HEK293T (cell line): ENCODE measurements at regions not wholly inside any gene's neighbourhood (a gene's known extent, or its start where the extent isn't known, plus 50 kb on each side); places are given as distances from the start of the nearest gene placed in this dataset.

Experiments
- CTCF ChIA-PET: fragments of 350-600 bp; formaldehyde crosslinking; extraction: SDS; loops from one replicate; lab custom pipeline; 2021; ENCODE audit warnings: antibody characterized with exemption, inconsistent platforms; lab: Yijun Ruan, JAX
- POLR2A ChIA-PET: fragments of 350-600 bp; formaldehyde crosslinking; extraction: SDS; loops from one replicate; lab custom pipeline; 2020; ENCODE audit warnings: antibody characterized with exemption, inconsistent platforms; lab: Yijun Ruan, JAX
- DNase-seq: peaks from one replicate; pipeline ENCODE4 v3.0.0; 2012; ENCODE audit warnings: mixed read lengths; ENCODE audit errors: extremely low spot score
- ARNT ChIP-seq: fragments of 450-650 bp; IDR thresholded peaks from 2 replicates; pipeline ENCODE4 v1.6.1; 2017; ENCODE audit warnings: mild to moderate bottlenecking
- BHLHE40 ChIP-seq: fragments of 450-650 bp; IDR thresholded peaks from 2 replicates; pipeline ENCODE4 v1.6.1; 2016; ENCODE audit warnings: mild to moderate bottlenecking, moderate library complexity, borderline replicate concordance
- CTBP1 ChIP-seq: fragments of 450-650 bp; IDR thresholded peaks from 2 replicates; pipeline ENCODE4 v1.6.1; 2016; ENCODE audit warnings: borderline replicate concordance
- ELF4 ChIP-seq: fragments of 450-650 bp; IDR thresholded peaks from 2 replicates; pipeline ENCODE4 v1.6.1; 2017; ENCODE audit warnings: antibody characterized with exemption
- FOXA1 ChIP-seq: fragments of 450-650 bp; IDR thresholded peaks from 2 replicates; pipeline ENCODE4 v1.6.1; 2016; ENCODE audit warnings: mild to moderate bottlenecking
- FOXK2 ChIP-seq: fragments of 450-650 bp; IDR thresholded peaks from 2 replicates; pipeline ENCODE4 v1.6.1; 2016; ENCODE audit warnings: mild to moderate bottlenecking
- FOXM1 ChIP-seq: fragments of 450-650 bp; IDR thresholded peaks from 2 replicates; pipeline ENCODE4 v1.6.1; 2017; ENCODE audit warnings: mild to moderate bottlenecking, borderline replicate concordance
- HDGF ChIP-seq: fragments of 450-650 bp; IDR thresholded peaks from 2 replicates; pipeline ENCODE4 v1.6.1; 2017; ENCODE audit warnings: antibody characterized with exemption, borderline replicate concordance
- L3MBTL2 ChIP-seq: fragments of 450-650 bp; conservative IDR thresholded peaks from 2 replicates; pipeline ENCODE4 v1.6.1; 2016; ENCODE audit warnings: mild to moderate bottlenecking
- LEF1 ChIP-seq: fragments of 450-650 bp; IDR thresholded peaks from 2 replicates; pipeline ENCODE4 v1.6.1; 2017; ENCODE audit warnings: mild to moderate bottlenecking, borderline replicate concordance
- NFRKB ChIP-seq: fragments of 450-650 bp; IDR thresholded peaks from 2 replicates; pipeline ENCODE4 v1.6.1; 2016; ENCODE audit warnings: mild to moderate bottlenecking, moderate library complexity
- SP1 ChIP-seq: fragments of 450-650 bp; IDR thresholded peaks from 2 replicates; pipeline ENCODE4 v1.6.1; 2017
- SUZ12 ChIP-seq: fragments of 450-650 bp; IDR thresholded peaks from 2 replicates; pipeline ENCODE4 v1.6.1; 2016; ENCODE audit warnings: mild to moderate bottlenecking
- TARDBP ChIP-seq: fragments of 450-650 bp; IDR thresholded peaks from 2 replicates; pipeline ENCODE4 v1.6.1; 2016
- ZNF384 ChIP-seq: fragments of 450-650 bp; IDR thresholded peaks from 2 replicates; pipeline ENCODE4 v1.6.1; 2016
- TF ChIP-seq, protein P1 (sequence below): fragments of 450-650 bp; IDR thresholded peaks from 2 replicates; pipeline ENCODE4 v1.6.1; 2016

DNA sequence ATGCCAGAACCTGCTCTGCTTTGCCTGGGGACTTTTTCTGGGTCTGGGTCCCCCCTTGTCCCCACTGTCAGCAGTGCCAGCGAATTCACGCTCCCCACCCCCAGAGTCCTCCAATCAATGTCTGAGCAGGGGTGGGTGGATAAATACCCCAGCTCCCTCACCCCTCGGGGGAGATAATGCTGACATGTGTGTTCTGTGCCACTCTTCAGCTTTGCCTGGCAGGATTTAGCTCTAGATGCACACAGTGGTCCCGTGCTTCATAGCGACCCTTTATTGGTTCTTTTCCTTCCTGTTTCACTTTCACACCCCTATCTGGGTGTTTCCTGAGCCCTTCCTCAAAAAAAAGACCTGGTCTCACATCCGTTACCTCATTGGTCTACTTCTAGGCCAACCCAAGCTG lies 277.0 kb downstream of the NPIPA8 start:
- POLR2A ChIA-PET = no interaction called here
- CTCF ChIA-PET = no interaction called here

GRCh38 chr16:18059089-18059488 lies 277.4 kb downstream of the NPIPA8 start:
- ChIA-PET POLR2A (no interaction called here), CTCF (interaction anchor here (0.6 kb wide), 1 partner anchor 518 kb away, joined by 3 read pairs; no protein-coding TSS in a partner anchor)
- TF ChIP-seq HDGF (no peak), BHLHE40 (no peak), ZNF384 (no peak), SP1 (no peak), SUZ12 (no peak), FOXA1 (no peak), ELF4 (no peak), CTBP1 (no peak), LEF1 (no peak), NFRKB (no peak), FOXM1 (no peak), L3MBTL2 (no peak), TARDBP (no peak), ARNT (no peak), FOXK2 (no peak)
- TF ChIP-seq, protein P1, sequence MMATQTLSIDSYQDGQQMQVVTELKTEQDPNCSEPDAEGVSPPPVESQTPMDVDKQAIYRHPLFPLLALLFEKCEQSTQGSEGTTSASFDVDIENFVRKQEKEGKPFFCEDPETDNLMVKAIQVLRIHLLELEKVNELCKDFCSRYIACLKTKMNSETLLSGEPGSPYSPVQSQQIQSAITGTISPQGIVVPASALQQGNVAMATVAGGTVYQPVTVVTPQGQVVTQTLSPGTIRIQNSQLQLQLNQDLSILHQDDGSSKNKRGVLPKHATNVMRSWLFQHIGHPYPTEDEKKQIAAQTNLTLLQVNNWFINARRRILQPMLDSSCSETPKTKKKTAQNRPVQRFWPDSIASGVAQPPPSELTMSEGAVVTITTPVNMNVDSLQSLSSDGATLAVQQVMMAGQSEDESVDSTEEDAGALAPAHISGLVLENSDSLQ = no peak
- no peak for DNase-seq

More for the DNA sequence above, 277.0 kb downstream of the NPIPA8 start:
- DNase-seq = no peak
- no peak for TF ChIP-seq BHLHE40
- TF ChIP-seq, protein P1 = no peak
- no peak for TF ChIP-seq ARNT
- no peak for TF ChIP-seq FOXM1
- TF ChIP-seq LEF1 = no peak
- TF ChIP-seq SUZ12 = no peak
- TF ChIP-seq FOXA1 = no peak
- TF ChIP-seq NFRKB = no peak
- TF ChIP-seq CTBP1 = no peak
- no peak for TF ChIP-seq FOXK2
- TF ChIP-seq ZNF384 = no peak
- no peak for TF ChIP-seq ELF4
- TF ChIP-seq L3MBTL2 = no peak

DNA sequence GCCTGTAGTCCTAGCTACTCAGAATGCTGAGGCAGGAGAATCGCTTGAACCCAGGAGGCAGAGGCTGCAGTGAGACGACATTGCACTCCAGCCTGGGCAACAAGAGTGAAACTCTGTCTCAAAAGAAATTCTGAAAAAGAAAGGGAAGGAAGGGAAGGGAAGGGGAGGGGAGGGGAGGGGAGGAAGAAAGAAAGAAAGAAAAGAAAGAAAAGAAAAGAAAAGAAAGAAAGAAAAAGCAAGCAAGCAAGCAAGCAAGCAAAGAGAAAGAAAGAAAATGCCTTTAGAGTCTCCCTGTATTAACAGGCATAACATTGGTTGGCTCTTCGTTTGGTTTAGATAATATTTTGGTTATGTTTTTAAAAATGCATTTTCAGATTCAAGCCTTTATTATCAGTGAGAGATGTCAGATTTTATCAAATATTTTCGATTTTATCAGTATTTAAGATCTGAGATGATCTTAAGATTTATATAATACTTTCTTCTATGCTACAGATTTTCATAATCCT lies 281.1 kb downstream of the NPIPA8 start:
- no peak for DNase-seq
- POLR2A ChIA-PET = no interaction called here
- TF ChIP-seq ELF4 = no peak
- no peak for TF ChIP-seq L3MBTL2
- no peak for TF ChIP-seq ARNT
- TF ChIP-seq FOXK2 = no peak
- no peak for TF ChIP-seq SUZ12
- TF ChIP-seq FOXA1 = no peak
- TF ChIP-seq BHLHE40 = no peak
- TF ChIP-seq LEF1 = no peak
- no peak for TF ChIP-seq CTBP1
- TF ChIP-seq ZNF384 = no peak
- TF ChIP-seq, protein P1 = no peak
- TF ChIP-seq NFRKB = no peak
- no peak for TF ChIP-seq TARDBP
- no peak for TF ChIP-seq SP1
- no peak for TF ChIP-seq FOXM1
- CTCF ChIA-PET = no interaction called here

GRCh38 chr16:18050777-18051176 lies 285.8 kb downstream of the NPIPA8 start:
- POLR2A ChIA-PET = no interaction called here
- TF ChIP-seq FOXM1 (no peak), CTBP1 (no peak), FOXA1 (no peak), BHLHE40 (no peak), L3MBTL2 (no peak), TARDBP (no peak)
- CTCF ChIA-PET = no interaction called here
- DNase-seq = no peak

DNA sequence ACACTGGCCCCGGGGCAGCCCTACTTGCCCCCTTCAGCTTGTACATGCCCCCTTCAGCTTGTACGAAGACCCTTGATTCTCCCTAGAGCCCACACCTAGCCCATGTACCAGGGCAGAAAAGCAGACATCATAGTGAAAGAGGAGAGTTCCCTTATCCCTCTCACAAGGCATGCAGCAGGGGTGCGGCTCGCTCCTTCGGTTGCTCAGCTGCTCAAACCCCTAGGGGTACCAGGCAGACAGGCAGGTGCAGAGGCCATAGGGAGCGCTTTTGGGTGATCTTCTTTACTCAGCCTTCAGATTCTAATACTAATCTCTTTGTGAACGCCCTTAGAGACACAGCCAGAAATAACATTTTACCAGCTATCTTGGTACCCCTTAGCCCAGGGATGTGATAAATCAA lies 286.3 kb downstream of the NPIPA8 start:
- no peak for DNase-seq
- ChIA-PET POLR2A (no interaction called here), CTCF (no interaction called here)
- no peak for TF ChIP-seq CTBP1
- no peak for TF ChIP-seq ARNT
- no peak for TF ChIP-seq FOXK2
- no peak for TF ChIP-seq SP1
- TF ChIP-seq NFRKB = no peak
- TF ChIP-seq TARDBP = no peak
- no peak for TF ChIP-seq FOXA1

GRCh38 chr16:18049547-18050133 lies 286.9 kb downstream of the NPIPA8 start:
- ChIA-PET POLR2A (no interaction called here), CTCF (no interaction called here)
- no peak for DNase-seq
- TF ChIP-seq ZNF384 = no peak
- no peak for TF ChIP-seq TARDBP
- TF ChIP-seq FOXA1 = no peak
- TF ChIP-seq ARNT = no peak
- TF ChIP-seq HDGF = no peak
- no peak for TF ChIP-seq L3MBTL2
- no peak for TF ChIP-seq LEF1
- TF ChIP-seq CTBP1 = no peak
- TF ChIP-seq NFRKB = no peak
